PFSK-1 (cell line): ENCODE measurements at regions not wholly inside any gene's neighbourhood (a gene's known extent, or its start where the extent isn't known, plus 50 kb on each side); places are given as distances from the start of the nearest gene placed in this dataset.

Experiments used
- FOXP2 ChIP-seq: optimal IDR thresholded peaks from 2 replicates; pipeline ENCODE3; 2011; ENCODE audit warnings: borderline replicate concordance, control low read depth, inconsistent platforms; ENCODE audit not compliant: insufficient read depth; ENCODE audit errors: extremely low read length, extremely low read depth
- POLR2AphosphoS5 ChIP-seq: IDR thresholded peaks from 2 replicates; pipeline ENCODE4 v1.6.1; 2012; ENCODE audit warnings: low read depth, mild to moderate bottlenecking, control low read depth, low read length, moderate library complexity
- SIN3A ChIP-seq: IDR thresholded peaks from 2 replicates; pipeline ENCODE4 v1.6.1; 2012; ENCODE audit warnings: mild to moderate bottlenecking, low read length, moderate library complexity, borderline replicate concordance; ENCODE audit not compliant: insufficient read depth
- TAF1 ChIP-seq: IDR thresholded peaks from 2 replicates; pipeline ENCODE4 v1.6.1; 2012; ENCODE audit warnings: low read length, control low read depth, borderline replicate concordance; ENCODE audit not compliant: insufficient read depth
- TF ChIP-seq, protein P1 (sequence below), 2 experiments: IDR thresholded peaks; 2 replicates each; pipeline versions ENCODE4 v1.6.1 to v1.8.0; 2011 to 2012; ENCODE audit warnings: low read depth in 2 of 2, low read length in 2 of 2, control low read depth in 1 of 2, inconsistent platforms in 1 of 2, mild to moderate bottlenecking in 1 of 2, moderate library complexity in 1 of 2; ENCODE audit not compliant: insufficient read depth in 1 of 2

DNA sequence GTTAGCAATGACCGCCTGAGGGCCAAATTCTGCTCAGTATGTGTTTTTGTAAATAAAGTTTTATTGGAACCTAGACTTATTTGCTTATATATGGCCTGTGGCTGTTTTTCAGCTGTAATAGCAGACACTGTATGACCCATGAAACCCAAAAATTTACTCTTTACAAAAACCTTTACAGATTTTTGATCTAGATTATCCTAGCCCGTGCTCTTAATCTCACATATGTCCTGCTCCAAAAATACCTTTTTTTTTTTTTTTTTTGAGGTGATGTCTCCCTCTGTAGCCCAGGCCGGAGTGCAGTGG, 148.0 kb upstream of the ZNF217 start:
- TF ChIP-seq SIN3A, result no peak
- TF ChIP-seq FOXP2, result no peak
- TF ChIP-seq TAF1, result no peak

DNA sequence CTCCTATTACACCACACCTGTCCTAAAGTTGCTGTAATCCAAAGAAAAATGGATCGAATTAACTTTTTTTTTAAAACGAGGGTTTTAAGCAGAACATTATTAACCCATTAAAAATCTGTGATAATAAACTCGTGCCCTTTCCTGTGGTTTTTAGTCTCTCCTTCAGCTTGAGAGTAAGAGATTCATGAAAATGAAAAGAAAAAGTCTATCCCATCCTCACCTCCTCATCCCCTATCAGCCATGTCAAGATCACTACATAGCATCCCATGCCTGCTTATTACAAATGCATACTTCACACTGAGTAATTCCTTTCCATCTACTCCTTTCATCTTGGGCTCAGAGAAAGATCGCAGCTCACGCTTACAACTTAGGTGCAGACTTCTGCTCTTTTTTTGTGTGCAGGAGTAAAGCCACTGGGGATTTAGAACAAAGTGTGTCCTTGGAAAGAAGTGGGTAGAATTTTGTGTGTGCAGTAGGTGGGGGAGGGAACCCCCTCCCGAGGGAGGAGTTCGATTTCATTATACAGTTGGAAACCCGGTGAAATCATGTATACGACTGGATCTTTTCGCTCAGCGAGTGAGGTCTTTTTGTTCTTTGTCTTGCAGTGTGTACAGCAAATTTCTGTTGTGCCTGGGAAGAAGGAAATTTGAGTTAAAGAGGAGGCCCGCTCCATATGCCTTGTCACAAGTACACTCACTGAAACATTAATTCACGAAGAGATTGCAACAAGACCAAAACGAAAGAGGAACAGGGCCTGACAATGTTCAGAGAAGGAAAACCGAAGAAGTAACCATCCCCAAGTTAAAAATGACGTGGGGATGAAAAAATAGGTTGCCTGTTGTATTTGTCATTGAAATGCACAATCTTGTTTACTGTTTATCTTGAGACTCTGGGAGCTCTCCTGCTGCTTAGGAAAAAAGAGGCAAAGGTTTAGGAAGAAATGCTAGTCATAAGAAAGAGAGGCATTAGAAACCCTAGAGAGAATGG, 146.5 kb upstream of the ZNF217 start:
- TF ChIP-seq FOXP2 (no peak), SIN3A (no peak), POLR2AphosphoS5 (no peak), TAF1 (no peak)
- TF ChIP-seq, protein P1, sequence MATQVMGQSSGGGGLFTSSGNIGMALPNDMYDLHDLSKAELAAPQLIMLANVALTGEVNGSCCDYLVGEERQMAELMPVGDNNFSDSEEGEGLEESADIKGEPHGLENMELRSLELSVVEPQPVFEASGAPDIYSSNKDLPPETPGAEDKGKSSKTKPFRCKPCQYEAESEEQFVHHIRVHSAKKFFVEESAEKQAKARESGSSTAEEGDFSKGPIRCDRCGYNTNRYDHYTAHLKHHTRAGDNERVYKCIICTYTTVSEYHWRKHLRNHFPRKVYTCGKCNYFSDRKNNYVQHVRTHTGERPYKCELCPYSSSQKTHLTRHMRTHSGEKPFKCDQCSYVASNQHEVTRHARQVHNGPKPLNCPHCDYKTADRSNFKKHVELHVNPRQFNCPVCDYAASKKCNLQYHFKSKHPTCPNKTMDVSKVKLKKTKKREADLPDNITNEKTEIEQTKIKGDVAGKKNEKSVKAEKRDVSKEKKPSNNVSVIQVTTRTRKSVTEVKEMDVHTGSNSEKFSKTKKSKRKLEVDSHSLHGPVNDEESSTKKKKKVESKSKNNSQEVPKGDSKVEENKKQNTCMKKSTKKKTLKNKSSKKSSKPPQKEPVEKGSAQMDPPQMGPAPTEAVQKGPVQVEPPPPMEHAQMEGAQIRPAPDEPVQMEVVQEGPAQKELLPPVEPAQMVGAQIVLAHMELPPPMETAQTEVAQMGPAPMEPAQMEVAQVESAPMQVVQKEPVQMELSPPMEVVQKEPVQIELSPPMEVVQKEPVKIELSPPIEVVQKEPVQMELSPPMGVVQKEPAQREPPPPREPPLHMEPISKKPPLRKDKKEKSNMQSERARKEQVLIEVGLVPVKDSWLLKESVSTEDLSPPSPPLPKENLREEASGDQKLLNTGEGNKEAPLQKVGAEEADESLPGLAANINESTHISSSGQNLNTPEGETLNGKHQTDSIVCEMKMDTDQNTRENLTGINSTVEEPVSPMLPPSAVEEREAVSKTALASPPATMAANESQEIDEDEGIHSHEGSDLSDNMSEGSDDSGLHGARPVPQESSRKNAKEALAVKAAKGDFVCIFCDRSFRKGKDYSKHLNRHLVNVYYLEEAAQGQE (IDR thresholded peaks at IDR 0.05; ENCODE audit: insufficient read depth in 1 of 2, low read depth in 2 of 2, low read length in 2 of 2), result no peak

DNA sequence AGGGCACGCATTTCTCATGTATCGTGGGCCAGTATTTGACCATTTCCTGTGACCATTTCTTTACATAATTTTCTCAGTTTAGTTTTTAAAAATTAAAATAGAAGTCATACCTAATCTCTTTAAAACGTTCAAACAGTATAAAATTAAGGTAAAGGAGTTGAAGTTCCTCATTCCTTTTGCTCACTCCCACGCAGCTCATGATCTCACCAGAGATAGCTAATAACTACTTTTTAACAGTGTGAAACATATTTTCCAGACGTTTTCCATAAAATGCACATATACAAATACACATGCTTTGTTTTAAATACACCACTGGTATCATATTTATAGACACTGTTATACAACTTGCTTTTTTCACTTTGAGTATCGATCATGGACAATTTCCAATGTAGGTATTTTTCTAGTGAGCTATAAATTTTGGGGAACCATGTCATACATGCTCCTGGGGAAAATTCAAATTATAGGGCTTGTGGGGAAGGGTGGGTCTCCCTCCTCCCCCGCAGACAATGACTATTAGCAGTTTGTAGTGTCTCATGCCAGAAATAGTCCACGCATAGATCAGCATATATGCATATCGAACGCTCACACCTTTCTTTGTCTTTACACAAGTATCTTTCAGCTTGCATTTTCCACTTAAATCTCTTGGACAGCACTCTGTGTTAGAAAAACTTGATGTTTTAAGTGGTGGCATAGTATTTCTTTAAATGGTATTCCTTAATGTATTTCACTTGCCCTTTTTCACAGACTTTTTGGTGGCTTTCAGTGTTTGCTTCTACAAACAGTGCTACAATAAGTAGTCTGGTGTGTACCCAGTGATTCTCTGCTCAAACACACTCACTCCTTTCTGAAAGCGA, 145.5 kb upstream of the ZNF217 start:
- TF ChIP-seq FOXP2 (no peak), POLR2AphosphoS5 (peak; percentile 13; the same call in 1 of the 2 replicates)

DNA sequence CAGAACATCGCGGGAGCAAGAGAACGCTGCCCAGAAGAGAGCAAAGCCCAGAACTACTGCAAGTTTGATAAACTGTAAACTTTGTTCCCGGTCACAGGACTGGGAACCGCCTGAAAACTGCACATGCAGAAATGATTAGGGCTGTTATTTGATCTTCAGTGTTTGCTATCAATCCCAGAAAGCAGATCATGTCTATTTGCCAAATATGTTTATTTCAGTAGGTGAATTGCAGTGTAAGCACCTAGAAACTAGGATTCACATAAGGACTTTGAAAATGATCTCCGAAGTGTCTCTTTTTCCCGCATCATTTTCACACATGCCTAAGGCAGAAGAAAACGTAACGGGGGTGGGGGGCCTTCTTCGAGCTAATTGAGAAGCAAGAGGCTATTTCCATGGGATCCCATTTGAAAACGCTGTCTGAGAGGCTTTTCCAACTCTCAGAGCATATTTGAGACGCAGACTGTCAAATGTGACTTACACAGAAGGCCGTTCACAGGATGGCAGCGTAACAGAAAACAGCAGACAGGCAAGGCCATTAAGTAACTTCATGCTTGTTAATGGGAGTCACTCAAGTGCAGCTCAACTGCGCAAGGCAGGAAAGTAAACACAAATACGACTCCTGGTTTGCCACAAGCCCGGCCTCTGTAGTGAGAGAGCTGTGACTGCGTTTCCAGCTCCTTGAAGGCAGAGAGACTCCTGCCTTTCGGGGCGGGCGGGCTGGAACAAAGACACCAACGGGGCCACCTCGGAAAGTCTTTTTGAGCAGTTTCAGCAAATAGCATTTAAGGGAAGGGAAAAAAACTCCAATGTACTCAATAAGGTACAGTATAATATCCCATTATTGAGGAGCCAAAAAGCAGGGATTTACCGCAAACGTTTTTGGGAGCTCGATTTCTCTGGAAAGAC, 144.7 kb upstream of the ZNF217 start:
- TF ChIP-seq POLR2AphosphoS5 (peak; percentile 88), FOXP2 (peak; percentile 99), SIN3A (no peak), TAF1 (peak; percentile 90)
- TF ChIP-seq, protein P1 (IDR thresholded peaks at IDR 0.05; ENCODE audit: insufficient read depth in 1 of 2, low read depth in 2 of 2, low read length in 2 of 2), result no peak

DNA sequence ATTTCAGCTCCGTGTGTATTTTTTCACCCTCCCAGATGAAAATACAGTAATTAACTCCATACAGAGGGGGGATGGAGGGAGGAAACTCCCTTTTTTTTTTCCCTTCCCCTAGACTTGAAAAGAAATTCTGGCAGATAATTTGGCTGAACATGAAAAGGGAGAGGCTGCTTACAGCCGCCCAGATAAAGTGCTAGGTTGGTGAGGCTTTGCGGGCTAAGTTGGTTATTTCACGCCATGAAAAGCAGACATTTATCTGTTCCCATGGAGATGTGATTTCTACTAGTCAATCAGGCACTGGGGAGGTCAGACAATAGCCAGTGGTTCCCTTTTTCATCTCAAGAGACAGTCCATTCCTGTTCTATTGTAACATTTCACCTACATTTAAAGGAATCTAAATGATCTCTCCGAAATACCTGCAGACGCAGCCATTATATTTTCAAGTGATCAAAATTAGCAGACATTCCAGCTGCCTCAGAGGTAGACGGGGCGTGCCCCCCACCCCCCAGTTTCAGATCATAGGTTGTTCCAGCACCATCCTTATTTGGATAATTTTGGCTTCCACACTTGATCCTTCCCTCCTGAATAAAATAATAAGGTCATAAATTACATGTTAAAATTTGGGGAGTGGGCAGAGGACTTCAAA, 143.9 kb upstream of the ZNF217 start:
- TF ChIP-seq POLR2AphosphoS5 (no peak), TAF1 (no peak), SIN3A (no peak), FOXP2 (no peak)
- TF ChIP-seq, protein P1 (IDR thresholded peaks at IDR 0.05; ENCODE audit: insufficient read depth in 1 of 2, low read depth in 2 of 2, low read length in 2 of 2), result no peak
